HepG2 (cell line): ENCODE measurements at regions not wholly inside any gene's neighbourhood (a gene's known extent, or its start where the extent isn't known, plus 50 kb on each side); places are given as distances from the start of the nearest gene placed in this dataset.

Source experiments
- ATAC-seq: fragments of 200-7000 bp; cut with Tn5 transposase; 3 replicates; pipeline ENCODE4 v1.9.1; 2020; ENCODE audit warnings: mild to moderate bottlenecking, moderate library complexity
- BruUV-seq: library from RNA; stranded (reverse); fragments of 400-500 nt; replicated peaks from 2 replicates; lab custom pipeline; 2021; lab: Mats Ljungman, UMichigan
- CTCF ChIA-PET: fragments of 300-600 bp; formaldehyde crosslinking; extraction: SDS; loops from one replicate; lab custom pipeline; 2021; ENCODE audit warnings: low total read pairs, inconsistent platforms, low intra/inter-chr PET ratio; lab: Yijun Ruan, JAX
- POLR2A ChIA-PET: fragments of 350-600 bp; sonication (Branson Sonifier 250); formaldehyde crosslinking; loops from one replicate; lab custom pipeline; 2020; ENCODE audit warnings: antibody characterized with exemption, inconsistent platforms; lab: Yijun Ruan, JAX
- DNase-seq: peaks from one replicate; pipeline ENCODE4 v3.0.0-alpha.2; 2015; ENCODE audit warnings: low spot score
- FAIRE-seq: peaks from 3 replicates; lab custom pipeline; 2011; peaks lifted over from hg19 to GRCh38; lab: Jason Lieb, UNC
- H2AFZ ChIP-seq: one replicate; pipeline ENCODE4 v1.6.1; 2011; ENCODE audit warnings: low read length, inconsistent platforms
- H3K27ac ChIP-seq: fragments of 300-600 bp; 3 replicates; pipeline ENCODE4 v1.8.0; 2011; ENCODE audit warnings: mixed run types, mild to moderate bottlenecking, mixed read lengths, low read length, inconsistent platforms; ENCODE audit not compliant: insufficient read depth; ENCODE audit errors: extremely low read length
- H3K27me3 ChIP-seq, 2 experiments: fragments of 200-600 bp in 1 of 2; 2 replicates in 1 of 2; 3 replicates in 1 of 2; pipeline versions ENCODE4 v1.6.0 to v1.8.0; 2011; ENCODE audit warnings: low read length in 2 of 2, mild to moderate bottlenecking in 2 of 2, moderate library complexity in 2 of 2, inconsistent platforms in 1 of 2; ENCODE audit not compliant: insufficient read depth in 2 of 2, control insufficient read depth in 1 of 2
- H3K36me3 ChIP-seq, 2 experiments: fragments of 200-600 bp in 1 of 2; replicated peaks in 1 of 2; 2 replicates in 1 of 2; 3 replicates in 1 of 2; pipeline versions ENCODE4 v1.5.1 to v1.8.0; 2011; ENCODE audit warnings: low read length in 2 of 2, inconsistent platforms in 1 of 2; ENCODE audit not compliant: insufficient read depth in 2 of 2, control insufficient read depth in 1 of 2
- H3K4me1 ChIP-seq: 2 replicates; pipeline ENCODE4 v1.5.1; 2012; ENCODE audit warnings: low read length, inconsistent platforms; ENCODE audit not compliant: insufficient read depth
- H3K4me2 ChIP-seq: 2 replicates; pipeline ENCODE4 v1.6.0; 2011; ENCODE audit warnings: low read depth, low read length, inconsistent platforms
- H3K4me3 ChIP-seq, 3 experiments: fragments of 200-600 bp in 1 of 3; sonication (generic), shearing (Covaris generic) in 1 of 3; replicated peaks in 1 of 3; 2 replicates each; pipeline ENCODE4 v1.5.1; 2011 to 2016; ENCODE audit warnings: low read length in 3 of 3, inconsistent platforms in 2 of 3, low read depth in 2 of 3, mild to moderate bottlenecking in 2 of 3, control low read depth in 1 of 3, mixed read lengths in 1 of 3; ENCODE audit not compliant: insufficient read depth in 1 of 3
- H3K79me2 ChIP-seq: one replicate; pipeline ENCODE4 v1.6.1; 2011; ENCODE audit warnings: low read length, inconsistent platforms; ENCODE audit not compliant: insufficient read depth
- H3K9ac ChIP-seq: 2 replicates; pipeline ENCODE4 v1.6.0; 2011; ENCODE audit warnings: mild to moderate bottlenecking, low read depth, low read length, inconsistent platforms; ENCODE audit not compliant: insufficient read depth
- H3K9me3 ChIP-seq: 2 replicates; pipeline ENCODE4 v1.5.1; 2012; ENCODE audit warnings: mild to moderate bottlenecking, low read length
- H4K20me1 ChIP-seq: 2 replicates; pipeline ENCODE4 v1.6.0; 2011; ENCODE audit warnings: inconsistent platforms, mild to moderate bottlenecking, low read length, moderate library complexity; ENCODE audit not compliant: insufficient read depth
- BHLHE40 ChIP-seq: IDR thresholded peaks from 2 replicates; pipeline ENCODE4 v1.6.1; 2011; ENCODE audit warnings: low read length, improper control_type of control experiment
- CHCHD3 ChIP-seq: sonication (generic); formaldehyde crosslinking; IDR thresholded peaks from 2 replicates; pipeline ENCODE4 v1.8.0; 2022; ENCODE audit warnings: mild to moderate bottlenecking, missing genetic modification reagents, moderate library complexity
- EP300 ChIP-seq, 3 experiments: sonication (generic) in 1 of 3; formaldehyde crosslinking in 1 of 3; IDR thresholded peaks; 2 replicates each; pipeline versions ENCODE4 v1.5.1 to v1.6.1; 2011 to 2020; ENCODE audit warnings: low read depth in 2 of 3, low read length in 2 of 3, borderline replicate concordance in 1 of 3, improper control_type of control experiment in 1 of 3, mild to moderate bottlenecking in 1 of 3, missing genetic modification reagents in 1 of 3, moderate library complexity in 1 of 3
- NFIB ChIP-seq: sonication (generic); formaldehyde crosslinking; IDR thresholded peaks from 2 replicates; pipeline ENCODE4 v1.9.0; 2021; ENCODE audit warnings: missing genetic modification reagents, mild to moderate bottlenecking, borderline replicate concordance
- NR2F6 ChIP-seq, 2 experiments: IDR thresholded peaks; 2 replicates each; pipeline ENCODE4 v1.6.1; 2016; ENCODE audit warnings: antibody characterized with exemption in 1 of 2, mild to moderate bottlenecking in 1 of 2
- RFX1 ChIP-seq: fragments of 450-650 bp; IDR thresholded peaks from 2 replicates; pipeline ENCODE4 v1.6.1; 2017
- RFXAP ChIP-seq: sonication (generic); formaldehyde crosslinking; IDR thresholded peaks from 2 replicates; pipeline ENCODE4 v1.4.0; 2020; ENCODE audit warnings: missing genetic modification reagents, borderline replicate concordance
- SALL1 ChIP-seq: sonication (generic); formaldehyde crosslinking; IDR thresholded peaks from 2 replicates; pipeline ENCODE4 v1.8.0; 2022; ENCODE audit warnings: mild to moderate bottlenecking, missing genetic modification reagents
- TFE3 ChIP-seq: IDR thresholded peaks from 2 replicates; pipeline ENCODE4 v1.6.1; 2016
- ZBTB14 ChIP-seq: sonication (generic); formaldehyde crosslinking; IDR thresholded peaks from 2 replicates; pipeline ENCODE4 v1.4.0; 2020; ENCODE audit warnings: missing genetic modification reagents
- ZBTB21 ChIP-seq: sonication (generic); formaldehyde crosslinking; IDR thresholded peaks from 2 replicates; pipeline ENCODE4 v1.4.0; 2020; ENCODE audit warnings: missing genetic modification reagents
- ZFP90 ChIP-seq: sonication (generic); formaldehyde crosslinking; IDR thresholded peaks from 2 replicates; pipeline ENCODE4 v1.8.0; 2022; ENCODE audit warnings: missing genetic modification reagents, mild to moderate bottlenecking, inconsistent platforms, borderline replicate concordance
- ZNF296 ChIP-seq: sonication (generic); formaldehyde crosslinking; conservative IDR thresholded peaks from 2 replicates; pipeline ENCODE4 v1.5.0; 2020; ENCODE audit warnings: mild to moderate bottlenecking, missing genetic modification reagents
- ZNF451 ChIP-seq: sonication (generic); formaldehyde crosslinking; IDR thresholded peaks from 2 replicates; pipeline ENCODE4 v1.5.0; 2020; ENCODE audit warnings: mild to moderate bottlenecking, missing genetic modification reagents
- ZNF460 ChIP-seq: sonication (generic); formaldehyde crosslinking; IDR thresholded peaks from 2 replicates; pipeline ENCODE4 v1.5.1; 2020; ENCODE audit warnings: missing genetic modification reagents, mild to moderate bottlenecking, borderline replicate concordance
- ZNF646 ChIP-seq: sonication (generic); formaldehyde crosslinking; IDR thresholded peaks from 2 replicates; pipeline ENCODE4 v1.9.0; 2021; ENCODE audit warnings: mild to moderate bottlenecking, missing genetic modification reagents
- ZNF713 ChIP-seq: sonication (generic); formaldehyde crosslinking; IDR thresholded peaks from 2 replicates; pipeline ENCODE4 v1.4.0; 2020; ENCODE audit warnings: mild to moderate bottlenecking, missing genetic modification reagents
- ZNF777 ChIP-seq: sonication (generic); formaldehyde crosslinking; IDR thresholded peaks from 2 replicates; pipeline ENCODE4 v1.4.0; 2020; ENCODE audit warnings: missing genetic modification reagents
- WGBS: methylation state at CpG from one replicate; pipeline ENCODE4 v1.1.6; 2017; ENCODE audit warnings: low lambda C conversion rate; 5-methylcytosine and 5-hydroxymethylcytosine counted together
- in situ Hi-C: cut with HindIII; loops from 2 replicates; pipeline ENCODE4 v1.10.0; 2017; ENCODE audit warnings: low pct_unique_long_range_greater_than_20kb; ENCODE audit not compliant: extremely low pct_ligation_motif_present
- intact Hi-C: fragments of 100-400 bp; cut with micrococcal nuclease; formaldehyde crosslinking; loops from one replicate; pipeline ENCODE4 v1.10.0; 2022; ENCODE audit not compliant: unreplicated experiment

- Histone ChIP-seq H2AFZ (no peak overlapping the region), H3K9me3 (no peaks in the 10 kb centered on the region; the same call in 1 of the 2 replicates), H3K79me2 (no peaks in the 10 kb centered on the region), H3K4me3 (no peak overlapping the region), H3K27me3 (no peaks in the 10 kb centered on the region), H3K4me2 (no peak overlapping the region), H3K9ac (no peak overlapping the region), H3K27ac (no peak overlapping the region), H3K4me1 (no peaks in the 10 kb centered on the region), H3K36me3 (no peaks in the 10 kb centered on the region), H4K20me1 (no peaks in the 10 kb centered on the region)
- intact Hi-C loops (no loop called here), in situ Hi-C loops (no loop called here)
- ChIA-PET CTCF (no interaction called here), POLR2A (no interaction called here)
- DNase-seq = no peak
- no peak for ATAC-seq
- WGBS = 0% methylated on average over 1 of the region's 1 CpG
- BruUV-seq = no TSS peak
- no peak for FAIRE-seq
- no peak for TF ChIP-seq EP300 (IDR thresholded peaks at IDR 0.05; ENCODE audit: low read depth in 2 of 2, low read length in 2 of 2)
- no peak for TF ChIP-seq EP300 (CRISPR knock-in tag; IDR thresholded peaks at IDR 0.05; ENCODE audit: borderline replicate concordance)
- no peak for TF ChIP-seq BHLHE40
- no peak for TF ChIP-seq ZNF460 (CRISPR knock-in tag)
- no peak for TF ChIP-seq ZNF451 (CRISPR knock-in tag)
- no peak for TF ChIP-seq RFXAP (CRISPR knock-in tag)
- no peak for TF ChIP-seq SALL1 (CRISPR knock-in tag)
- TF ChIP-seq CHCHD3 (CRISPR knock-in tag) = no peak
- no peak for TF ChIP-seq NFIB (CRISPR knock-in tag)
- no peak for TF ChIP-seq ZNF646
- TF ChIP-seq ZBTB14 = no peak
- TF ChIP-seq TFE3 (CRISPR knock-in tag) = no peak
- TF ChIP-seq ZNF713 (CRISPR knock-in tag) = no peak
- no peak for TF ChIP-seq RFX1
- no peak for TF ChIP-seq ZNF777
- no peak for TF ChIP-seq ZFP90 (CRISPR knock-in tag)
- no peak for TF ChIP-seq ZBTB21 (CRISPR knock-in tag)
- TF ChIP-seq ZNF296 (CRISPR knock-in tag) = no peak
- no peak for TF ChIP-seq NR2F6 (IDR thresholded peaks at IDR 0.05)
- no peak for TF ChIP-seq NR2F6 (CRISPR knock-in tag; IDR thresholded peaks at IDR 0.05)
These were observed 242.7 kb upstream of the WDFY3 start for GRCh38 chr4:85209161-85209560.
